ENCODE measurements at regions not wholly inside any gene's neighbourhood (a gene's known extent, or its start where the extent isn't known, plus 50 kb on each side); places are given as distances from the start of the nearest gene placed in this dataset.

GRCh38 chr5:2475902-2476301, 275.6 kb downstream of the IRX2 start:
- Histone ChIP-seq H3K36me3 (replicated peaks; ENCODE audit: low read depth, low read length) (no peaks in the 10 kb centered on the region), H3K27me3 (ENCODE audit: low read depth, low read length) (no peaks in the 10 kb centered on the region), H3K4me2 (ENCODE audit: low read length) (no peak overlapping the region), H2AFZ (ENCODE audit: low read depth, low read length) (no peak overlapping the region), H3K9me3 (ENCODE audit: insufficient read depth, low read length) (no peaks in the 10 kb centered on the region), H3K27ac (ENCODE audit: low read length) (no peak overlapping the region), H3K9ac (ENCODE audit: low read length) (no peak overlapping the region), H3K4me3 (ENCODE audit: low read length) (no peak overlapping the region), H3K4me1 (ENCODE audit: low read length) (no peaks in the 10 kb centered on the region), H4K20me1 (ENCODE audit: insufficient read depth, low read length) (no peaks in the 10 kb centered on the region), H3K79me2 (ENCODE audit: low read length) (no peaks in the 10 kb centered on the region)
- TF ChIP-seq, protein P1, sequence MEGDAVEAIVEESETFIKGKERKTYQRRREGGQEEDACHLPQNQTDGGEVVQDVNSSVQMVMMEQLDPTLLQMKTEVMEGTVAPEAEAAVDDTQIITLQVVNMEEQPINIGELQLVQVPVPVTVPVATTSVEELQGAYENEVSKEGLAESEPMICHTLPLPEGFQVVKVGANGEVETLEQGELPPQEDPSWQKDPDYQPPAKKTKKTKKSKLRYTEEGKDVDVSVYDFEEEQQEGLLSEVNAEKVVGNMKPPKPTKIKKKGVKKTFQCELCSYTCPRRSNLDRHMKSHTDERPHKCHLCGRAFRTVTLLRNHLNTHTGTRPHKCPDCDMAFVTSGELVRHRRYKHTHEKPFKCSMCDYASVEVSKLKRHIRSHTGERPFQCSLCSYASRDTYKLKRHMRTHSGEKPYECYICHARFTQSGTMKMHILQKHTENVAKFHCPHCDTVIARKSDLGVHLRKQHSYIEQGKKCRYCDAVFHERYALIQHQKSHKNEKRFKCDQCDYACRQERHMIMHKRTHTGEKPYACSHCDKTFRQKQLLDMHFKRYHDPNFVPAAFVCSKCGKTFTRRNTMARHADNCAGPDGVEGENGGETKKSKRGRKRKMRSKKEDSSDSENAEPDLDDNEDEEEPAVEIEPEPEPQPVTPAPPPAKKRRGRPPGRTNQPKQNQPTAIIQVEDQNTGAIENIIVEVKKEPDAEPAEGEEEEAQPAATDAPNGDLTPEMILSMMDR (IDR thresholded peaks at IDR 0.05; ENCODE audit: low read depth, low read length): no peak
- no peak for TF ChIP-seq EZH2phosphoT487 (IDR thresholded peaks at IDR 0.05; ENCODE audit: low read depth)

DNA sequence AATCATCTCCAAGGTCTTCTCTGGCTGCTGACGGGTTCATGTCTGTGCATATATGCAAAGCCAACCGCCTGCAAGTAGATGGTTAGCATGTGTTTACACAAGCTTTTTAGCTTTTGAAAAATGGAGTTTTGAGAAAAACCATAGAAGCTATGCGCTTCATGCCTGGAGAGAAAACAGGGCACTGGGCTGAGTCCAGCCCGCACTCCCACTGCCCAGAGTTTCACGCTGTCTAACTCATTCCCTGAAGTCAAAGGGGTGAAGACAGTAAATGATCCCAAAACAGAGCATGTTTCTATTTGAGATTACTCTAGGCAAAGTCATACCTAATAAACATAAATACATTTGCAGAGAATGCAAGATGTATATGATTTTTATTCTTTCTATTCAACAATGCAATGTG, 278.8 kb downstream of the IRX2 start:
- no peaks in the 10 kb centered on the region for H3K9me3 ChIP-seq (ENCODE audit: insufficient read depth, low read length)
- H4K20me1 ChIP-seq (ENCODE audit: insufficient read depth, low read length): no peaks in the 10 kb centered on the region
- H3K36me3 ChIP-seq (replicated peaks; ENCODE audit: low read depth, low read length): no peaks in the 10 kb centered on the region
- no peak overlapping the region for H3K27ac ChIP-seq (ENCODE audit: low read length)
- no peak for TF ChIP-seq EZH2phosphoT487 (IDR thresholded peaks at IDR 0.05; ENCODE audit: low read depth)
- TF ChIP-seq, protein P1 (IDR thresholded peaks at IDR 0.05; ENCODE audit: low read depth, low read length): no peak
- H3K4me1 ChIP-seq (ENCODE audit: low read length): no peaks in the 10 kb centered on the region
- H3K79me2 ChIP-seq (ENCODE audit: low read length): no peaks in the 10 kb centered on the region
- H3K27me3 ChIP-seq (ENCODE audit: low read depth, low read length): no peaks in the 10 kb centered on the region
- no peak overlapping the region for H3K4me2 ChIP-seq (ENCODE audit: low read length)
- no peak overlapping the region for H3K4me3 ChIP-seq (ENCODE audit: low read length)
- no peak overlapping the region for H2AFZ ChIP-seq (ENCODE audit: low read depth, low read length)
- no peak overlapping the region for H3K9ac ChIP-seq (ENCODE audit: low read length)

- Histone ChIP-seq H3K9ac (ENCODE audit: low read length) (no peak overlapping the region), H3K36me3 (replicated peaks; ENCODE audit: low read depth, low read length) (no peaks in the 10 kb centered on the region), H4K20me1 (ENCODE audit: insufficient read depth, low read length) (no peaks in the 10 kb centered on the region), H3K79me2 (ENCODE audit: low read length) (no peaks in the 10 kb centered on the region), H3K4me2 (ENCODE audit: low read length) (no peak overlapping the region), H3K27me3 (ENCODE audit: low read depth, low read length) (no peaks in the 10 kb centered on the region), H3K9me3 (ENCODE audit: insufficient read depth, low read length) (no peaks in the 10 kb centered on the region), H3K27ac (ENCODE audit: low read length) (no peak overlapping the region), H3K4me3 (ENCODE audit: low read length) (no peak overlapping the region), H3K4me1 (ENCODE audit: low read length) (no peaks in the 10 kb centered on the region), H2AFZ (ENCODE audit: low read depth, low read length) (no peak overlapping the region)
- TF ChIP-seq EZH2phosphoT487 (IDR thresholded peaks at IDR 0.05; ENCODE audit: low read depth): no peak
- TF ChIP-seq, protein P1 (IDR thresholded peaks at IDR 0.05; ENCODE audit: low read depth, low read length): no peak
Measured at GRCh38 chr5:2471152-2471879, 280.2 kb downstream of the IRX2 start.

DNA sequence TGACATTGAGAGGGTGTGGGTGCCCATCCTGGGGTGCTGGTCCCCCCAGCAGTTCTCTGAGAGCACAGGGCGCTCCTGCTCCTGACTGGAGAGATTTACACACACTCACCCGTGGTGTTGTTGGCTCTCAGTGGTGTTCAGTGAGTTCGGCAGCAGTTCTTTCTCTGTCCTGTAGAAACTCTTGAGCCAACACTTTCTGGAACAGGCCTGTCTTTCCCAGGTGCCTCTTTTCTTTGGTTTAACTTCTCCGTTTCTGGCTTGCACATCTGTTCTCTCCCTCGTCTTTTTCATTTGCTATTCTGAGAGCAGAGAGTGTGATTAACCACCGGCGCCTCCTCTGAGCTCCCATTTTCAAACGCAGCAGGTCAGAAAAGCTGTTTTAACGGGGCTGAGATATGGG, 284.5 kb downstream of the IRX2 start:
- Histone ChIP-seq H3K9ac (ENCODE audit: low read length) (no peak overlapping the region), H3K4me2 (ENCODE audit: low read length) (no peak overlapping the region)

More for the DNA sequence above, 284.5 kb downstream of the IRX2 start:
- no peak for TF ChIP-seq EZH2phosphoT487 (IDR thresholded peaks at IDR 0.05; ENCODE audit: low read depth)
- TF ChIP-seq, protein P1 (IDR thresholded peaks at IDR 0.05; ENCODE audit: low read depth, low read length): no peak
- no peaks in the 10 kb centered on the region for H3K27me3 ChIP-seq (ENCODE audit: low read depth, low read length)
- no peaks in the 10 kb centered on the region for H3K79me2 ChIP-seq (ENCODE audit: low read length)
- H3K27ac ChIP-seq (ENCODE audit: low read length): no peak overlapping the region
- no peaks in the 10 kb centered on the region for H3K4me1 ChIP-seq (ENCODE audit: low read length)
- H2AFZ ChIP-seq (ENCODE audit: low read depth, low read length): no peak overlapping the region
- no peaks in the 10 kb centered on the region for H3K36me3 ChIP-seq (replicated peaks; ENCODE audit: low read depth, low read length)
- H3K4me3 ChIP-seq (ENCODE audit: low read length): no peak overlapping the region
- no peaks in the 10 kb centered on the region for H4K20me1 ChIP-seq (ENCODE audit: insufficient read depth, low read length)
- no peaks in the 10 kb centered on the region for H3K9me3 ChIP-seq (ENCODE audit: insufficient read depth, low read length)

All from OCI-LY3 (cell line).